Keratinocyte (primary cell): ENCODE measurements at regions not wholly inside any gene's neighbourhood (a gene's known extent, or its start where the extent isn't known, plus 50 kb on each side); places are given as distances from the start of the nearest gene placed in this dataset.

Experiments used
- DNase-seq: peaks from one replicate; pipeline ENCODE4 v3.0.0-alpha.2; 2011; ENCODE audit warnings: low read depth, missing footprints, low spot score
- FAIRE-seq: peaks from 2 replicates; lab custom pipeline; 2011; peaks lifted over from hg19 to GRCh38; lab: Jason Lieb, UNC
- H2AFZ ChIP-seq: 2 replicates; pipeline ENCODE4 v1.6.0; 2012; ENCODE audit warnings: low read length, control low read depth, inconsistent platforms; ENCODE audit not compliant: control insufficient read depth
- H3K27ac ChIP-seq: 2 replicates; pipeline ENCODE4 v1.5.1; 2011; ENCODE audit warnings: low read length; ENCODE audit not compliant: control insufficient read depth, insufficient read depth
- H3K27me3 ChIP-seq: 3 replicates; pipeline ENCODE4 v1.6.0; 2011; ENCODE audit warnings: low read length; ENCODE audit not compliant: control insufficient read depth, insufficient read depth; ENCODE audit errors: extremely low read depth
- H3K36me3 ChIP-seq, 2 experiments: 2 replicates in 1 of 2; 3 replicates in 1 of 2; pipeline ENCODE4 v1.5.1; 2011; ENCODE audit warnings: low read length in 2 of 2, mild to moderate bottlenecking in 1 of 2; ENCODE audit not compliant: control insufficient read depth in 2 of 2, insufficient read depth in 2 of 2; ENCODE audit errors: extremely low read depth in 1 of 2
- H3K4me1 ChIP-seq: 3 replicates; pipeline ENCODE4 v1.5.1; 2011; ENCODE audit warnings: low read length; ENCODE audit not compliant: control insufficient read depth, insufficient read depth; ENCODE audit errors: extremely low read depth
- H3K4me2 ChIP-seq: 3 replicates; pipeline ENCODE4 v1.6.0; 2011; ENCODE audit warnings: low read depth, low read length; ENCODE audit not compliant: control insufficient read depth, insufficient read depth; ENCODE audit errors: extremely low read depth
- H3K4me3 ChIP-seq, 3 experiments: fragments of 200-600 bp in 1 of 3; sonication (generic) in 1 of 3; 2 replicates in 2 of 3; 3 replicates in 1 of 3; pipeline ENCODE4 v1.5.1; 2011 to 2016; ENCODE audit warnings: low read length in 3 of 3, mild to moderate bottlenecking in 3 of 3, control low read depth in 2 of 3, inconsistent platforms in 1 of 3, low read depth in 1 of 3, mixed read lengths in 1 of 3, mixed run types in 1 of 3, moderate library complexity in 1 of 3; ENCODE audit not compliant: control insufficient read depth in 2 of 3, insufficient read depth in 2 of 3; ENCODE audit errors: extremely low read depth in 1 of 3
- H3K79me2 ChIP-seq: 2 replicates; pipeline ENCODE4 v1.6.0; 2012; ENCODE audit warnings: low read length; ENCODE audit not compliant: control insufficient read depth, insufficient read depth
- H3K9ac ChIP-seq: 3 replicates; pipeline ENCODE4 v1.6.0; 2011; ENCODE audit warnings: low read length; ENCODE audit not compliant: control insufficient read depth, insufficient read depth; ENCODE audit errors: extremely low read depth
- H3K9me1 ChIP-seq: 3 replicates; pipeline ENCODE4 v1.6.0; 2011; ENCODE audit warnings: low read length; ENCODE audit not compliant: control insufficient read depth, insufficient read depth; ENCODE audit errors: extremely low read depth
- H3K9me3 ChIP-seq: 2 replicates; pipeline ENCODE4 v1.5.1; 2012; ENCODE audit warnings: low read depth, low read length; ENCODE audit not compliant: control insufficient read depth
- H4K20me1 ChIP-seq: 3 replicates; pipeline ENCODE4 v1.6.0; 2011; ENCODE audit warnings: low read length; ENCODE audit not compliant: control insufficient read depth, insufficient read depth; ENCODE audit errors: extremely low read depth
- CTCF ChIP-seq, 3 experiments: IDR thresholded peaks in 1 of 3; conservative IDR thresholded peaks in 1 of 3; optimal IDR thresholded peaks in 1 of 3; 2 replicates in 2 of 3; 3 replicates in 1 of 3; pipeline versions ENCODE3 to v1.5.1; 2011; ENCODE audit warnings: low read length in 3 of 3, mild to moderate bottlenecking in 3 of 3, moderate library complexity in 2 of 3, control low read depth in 1 of 3, inconsistent platforms in 1 of 3; ENCODE audit not compliant: insufficient read depth in 2 of 3; ENCODE audit errors: extremely low read depth in 1 of 3
- EZH2 ChIP-seq: IDR thresholded peaks from one replicate; pipeline ENCODE4 v1.6.1; 2012; ENCODE audit warnings: inconsistent platforms, mild to moderate bottlenecking, low read length, moderate library complexity
- dilution Hi-C: fragments of 300-500 bp; cut with MboI; formaldehyde crosslinking; loops from one replicate; pipeline ENCODE4 v1.7.0; 2020; ENCODE audit warnings: low sequenced_read_pairs; ENCODE audit not compliant: extremely low pct_ligation_motif_present

DNA sequence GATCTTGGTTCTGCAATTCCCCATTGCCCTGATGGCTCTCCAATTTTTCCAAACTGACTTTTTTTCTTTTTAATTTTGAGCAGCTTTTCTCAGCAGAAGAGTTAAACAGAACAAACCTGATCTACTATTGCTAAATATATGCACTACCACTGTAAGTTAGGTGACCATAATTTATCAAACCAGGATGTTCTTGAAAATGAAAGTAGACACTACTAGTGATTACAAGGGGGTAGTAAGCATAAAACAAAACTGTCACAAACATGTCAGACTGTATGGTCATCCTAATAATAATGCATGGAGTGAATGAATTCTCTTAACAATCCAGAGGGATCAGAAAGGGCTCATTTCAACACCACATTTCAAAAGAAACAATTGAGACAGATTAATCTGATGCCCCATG is 183.0 kb upstream of the FOXN3 start:
- FAIRE-seq = no peak
- no peak overlapping the region for H3K4me2 ChIP-seq
- H3K9ac ChIP-seq = no peak overlapping the region
- dilution Hi-C loops = no loop called here
- H3K27me3 ChIP-seq = no peaks in the 10 kb centered on the region
- H2AFZ ChIP-seq = no peak overlapping the region
- TF ChIP-seq CTCF (optimal IDR thresholded peaks at IDR 0.05 in 1 of 3, IDR thresholded peaks at IDR 0.05 in 1 of 3, conservative IDR thresholded peaks at IDR 0.05 in 1 of 3; ENCODE audit: extremely low read depth in 1 of 3, insufficient read depth in 2 of 3, low read length in 3 of 3) (no peak), EZH2 (no peak)
- no peak for DNase-seq
- H3K9me3 ChIP-seq = peaks cover 8% of the 10 kb centered on the region
- no peaks in the 10 kb centered on the region for H3K4me1 ChIP-seq
- H3K4me3 ChIP-seq = no peak overlapping the region
- no peaks in the 10 kb centered on the region for H3K36me3 ChIP-seq
- no peaks in the 10 kb centered on the region for H3K79me2 ChIP-seq
- no peaks in the 10 kb centered on the region for H3K9me1 ChIP-seq
- no peaks in the 10 kb centered on the region for H4K20me1 ChIP-seq
- H3K27ac ChIP-seq = no peak overlapping the region

- H3K27me3 ChIP-seq = no peaks in the 10 kb centered on the region
- FAIRE-seq (no peak), DNase-seq (no peak)
- H3K4me2 ChIP-seq = no peak overlapping the region
- H3K36me3 ChIP-seq = no peaks in the 10 kb centered on the region
- no peaks in the 10 kb centered on the region for H3K79me2 ChIP-seq
- TF ChIP-seq EZH2 (no peak), CTCF (optimal IDR thresholded peaks at IDR 0.05 in 1 of 3, IDR thresholded peaks at IDR 0.05 in 1 of 3, conservative IDR thresholded peaks at IDR 0.05 in 1 of 3; ENCODE audit: extremely low read depth in 1 of 3, insufficient read depth in 2 of 3, low read length in 3 of 3) (no peak)
- no peaks in the 10 kb centered on the region for H3K9me1 ChIP-seq
- H3K9ac ChIP-seq = no peak overlapping the region
- H2AFZ ChIP-seq = no peak overlapping the region
- no peak overlapping the region for H3K4me3 ChIP-seq
- H3K9me3 ChIP-seq = peaks cover 8% of the 10 kb centered on the region
- no peak overlapping the region for H3K27ac ChIP-seq
- H4K20me1 ChIP-seq = no peaks in the 10 kb centered on the region
- dilution Hi-C loops = no loop called here
- H3K4me1 ChIP-seq = no peaks in the 10 kb centered on the region
Observed at GRCh38 chr14:89598548-89599186, 181.6 kb upstream of the FOXN3 start.
